CD4-positive, alpha-beta T cell (primary cell): ENCODE measurements at regions not wholly inside any gene's neighbourhood (a gene's known extent, or its start where the extent isn't known, plus 50 kb on each side); places are given as distances from the start of the nearest gene placed in this dataset.

Experiments
- ATAC-seq: fragments of 200-7000 bp; cut with Tn5 transposase; one replicate; pipeline ENCODE4 v1.10.0; 2022; ENCODE audit warnings: mild to moderate bottlenecking; ENCODE audit not compliant: poor library complexity
- CTCF ChIA-PET: fragments of 350-600 bp; sonication (Branson Sonifier 250); formaldehyde crosslinking; loops from one replicate; lab custom pipeline; 2021; ENCODE audit warnings: antibody characterized with exemption, inconsistent platforms; lab: Charles Lee
- POLR2A ChIA-PET: fragments of 350-600 bp; sonication (Branson Sonifier 250); formaldehyde crosslinking; loops from one replicate; lab custom pipeline; 2021; ENCODE audit warnings: antibody characterized with exemption, inconsistent platforms; lab: Charles Lee
- DNase-seq, 14 experiments: peaks; one replicate each; pipeline ENCODE4 v3.0.0-alpha.2; 2013 to 2020; ENCODE audit warnings: mixed read lengths in 2 of 14
- H3K27ac ChIP-seq, 2 donors: one replicate each; pipeline versions ENCODE4 v1.5.1 to v1.7.0; 2013; ENCODE audit warnings: low read length in 2 of 2, low read depth in 1 of 2, mild to moderate bottlenecking in 1 of 2
- H3K27me3 ChIP-seq, 2 experiments: 1 replicate in 1 of 2; 2 replicates in 1 of 2; pipeline versions ENCODE4 v1.6.1 to v1.7.0; 2013; ENCODE audit warnings: low read length in 2 of 2, control low read depth in 1 of 2, mild to moderate bottlenecking in 1 of 2, moderate library complexity in 1 of 2; ENCODE audit not compliant: insufficient read depth in 2 of 2, control insufficient read depth in 1 of 2
- H3K36me3 ChIP-seq: one replicate; pipeline ENCODE4 v1.6.1; 2013; ENCODE audit warnings: low read length, control low read depth; ENCODE audit not compliant: insufficient read depth
- H3K4me1 ChIP-seq: one replicate; pipeline ENCODE4 v1.6.1; 2013; ENCODE audit warnings: low read length, control low read depth; ENCODE audit not compliant: insufficient read depth
- H3K4me3 ChIP-seq: one replicate; pipeline ENCODE4 v1.5.1; 2013; ENCODE audit warnings: mild to moderate bottlenecking, low read length, moderate library complexity
- H3K9me3 ChIP-seq, 2 experiments: 1 replicate in 1 of 2; 2 replicates in 1 of 2; pipeline versions ENCODE4 v1.6.1 to v1.7.0; 2013; ENCODE audit warnings: low read length in 2 of 2, mild to moderate bottlenecking in 2 of 2, control low read depth in 1 of 2, moderate library complexity in 1 of 2; ENCODE audit not compliant: control insufficient read depth in 1 of 2, insufficient read depth in 1 of 2
- H3K27ac Mint-ChIP-seq: one replicate; pipeline ENCODE4 v1.8.0; 2020; ENCODE audit warnings: mixed read lengths
- H3K27me3 Mint-ChIP-seq: one replicate; pipeline ENCODE4 v1.8.0; 2021; ENCODE audit warnings: mixed read lengths
- H3K36me3 Mint-ChIP-seq: one replicate; pipeline ENCODE4 v1.8.0; 2021; ENCODE audit warnings: low read depth, mixed read lengths
- H3K4me1 Mint-ChIP-seq: one replicate; pipeline ENCODE4 v1.8.0; 2021; ENCODE audit warnings: low read depth, mixed read lengths
- H3K4me3 Mint-ChIP-seq: one replicate; pipeline ENCODE4 v1.8.0; 2020; ENCODE audit warnings: mild to moderate bottlenecking, mixed read lengths
- H3K9me3 Mint-ChIP-seq: one replicate; pipeline ENCODE4 v1.8.0; 2020; ENCODE audit warnings: mixed read lengths
- CTCF ChIP-seq: fragments of 200-600 bp; IDR thresholded peaks from one replicate; pipeline ENCODE4 v1.8.0; 2022; ENCODE audit warnings: antibody characterized with exemption, mild to moderate bottlenecking
- intact Hi-C, 2 experiments: fragments of 100-400 bp; cut with DNase I in 1 of 2; cut with micrococcal nuclease in 1 of 2; formaldehyde crosslinking; loops; one replicate each; pipeline versions ENCODE4 v1.15.1 to v1.9.0; 2023 to 2025; cut with DNase I, micrococcal nuclease

- H3K27ac Mint-ChIP-seq: no peak overlapping the region
- Histone ChIP-seq H3K4me3 (no peak overlapping the region), H3K9me3 (no peaks in the 10 kb centered on the region), H3K36me3 (no peaks in the 10 kb centered on the region), H3K27me3 (no peaks in the 10 kb centered on the region), H3K27ac (no peak overlapping the region), H3K4me1 (no peaks in the 10 kb centered on the region)
- H3K9me3 Mint-ChIP-seq: no peaks in the 10 kb centered on the region
- POLR2A ChIA-PET: interaction anchor here (0.7 to 0.8 kb wide), 2 partner anchors 10 to 943 kb away, joined by 3 read pairs; no protein-coding TSS in a partner anchor
- peaks cover 2% of the 10 kb centered on the region for H3K27me3 Mint-ChIP-seq
- ATAC-seq (no peak), DNase-seq (no peak)
- peaks cover 11% of the 10 kb centered on the region for H3K4me1 Mint-ChIP-seq
- intact Hi-C loops: no loop called here
- H3K4me3 Mint-ChIP-seq: no peak overlapping the region
- CTCF ChIA-PET: interaction anchor here (0.7 kb wide), 1 partner anchor 286 kb away, joined by 3 read pairs; no protein-coding TSS in a partner anchor
- no peaks in the 10 kb centered on the region for H3K36me3 Mint-ChIP-seq
- no peak for TF ChIP-seq CTCF
These were observed 223.7 kb downstream of the MRPL39 start for GRCh38 chr21:25383545-25383944.

GRCh38 chr21:25381936-25382452 lies 225.3 kb downstream of the MRPL39 start:
- POLR2A ChIA-PET: no interaction called here
- Mint-ChIP-seq H3K36me3 (no peaks in the 10 kb centered on the region), H3K27me3 (no peaks in the 10 kb centered on the region), H3K4me1 (peaks cover 16% of the 10 kb centered on the region), H3K4me3 (no peak overlapping the region), H3K9me3 (no peaks in the 10 kb centered on the region), H3K27ac (no peak overlapping the region)
- Histone ChIP-seq H3K4me1 (no peaks in the 10 kb centered on the region), H3K27me3 (no peaks in the 10 kb centered on the region), H3K27ac (no peak overlapping the region), H3K4me3 (no peak overlapping the region), H3K9me3 (no peaks in the 10 kb centered on the region), H3K36me3 (no peaks in the 10 kb centered on the region)
- DNase-seq: no peak
- intact Hi-C loops: no loop called here
- TF ChIP-seq CTCF: no peak
- ATAC-seq: no peak
- CTCF ChIA-PET: no interaction called here

GRCh38 chr21:25375675-25376074 lies 231.6 kb downstream of the MRPL39 start:
- Histone ChIP-seq H3K9me3 (no peaks in the 10 kb centered on the region), H3K4me3 (no peak overlapping the region), H3K27me3 (no peaks in the 10 kb centered on the region), H3K4me1 (no peaks in the 10 kb centered on the region), H3K27ac (no peak overlapping the region), H3K36me3 (no peaks in the 10 kb centered on the region)
- no peaks in the 10 kb centered on the region for H3K9me3 Mint-ChIP-seq
- CTCF ChIA-PET: no interaction called here
- ATAC-seq (no peak), DNase-seq (no peak)
- POLR2A ChIA-PET: no interaction called here
- no peak overlapping the region for H3K4me3 Mint-ChIP-seq
- peaks cover 16% of the 10 kb centered on the region for H3K4me1 Mint-ChIP-seq
- intact Hi-C loops: no loop called here
- no peak overlapping the region for H3K27ac Mint-ChIP-seq
- H3K27me3 Mint-ChIP-seq: no peaks in the 10 kb centered on the region
- no peak for TF ChIP-seq CTCF
- no peaks in the 10 kb centered on the region for H3K36me3 Mint-ChIP-seq
